Urinary bladder (tissue), 3 donors: ENCODE measurements at regions not wholly inside any gene's neighbourhood (a gene's known extent, or its start where the extent isn't known, plus 50 kb on each side); places are given as distances from the start of the nearest gene placed in this dataset.

Experiments used
- DNase-seq: peaks from one replicate; pipeline ENCODE4 v3.0.0-alpha.2; 2015; ENCODE audit errors: extremely low spot score
- H3K27ac ChIP-seq: one replicate; pipeline ENCODE4 v1.5.1; 2013; ENCODE audit warnings: low read depth, mild to moderate bottlenecking, moderate library complexity
- H3K36me3 ChIP-seq: one replicate; pipeline ENCODE4 v1.6.1; 2013; ENCODE audit warnings: mild to moderate bottlenecking, moderate library complexity; ENCODE audit not compliant: insufficient read depth
- H3K4me1 ChIP-seq: one replicate; pipeline ENCODE4 v1.6.1; 2013; ENCODE audit warnings: mild to moderate bottlenecking, moderate library complexity; ENCODE audit not compliant: insufficient read depth
- H3K4me3 ChIP-seq: one replicate; pipeline ENCODE4 v1.5.1; 2013; ENCODE audit warnings: low read depth, low read length
- WGBS: extraction: QIAGEN DNeasy Blood & Tissue Kit; methylation state at CpG from one replicate; pipeline ENCODE4 v1.1.7; 2013; 5-methylcytosine and 5-hydroxymethylcytosine counted together
- donor health status: healthy with polysubstance abuse.
- donor health status: healthy.

DNA sequence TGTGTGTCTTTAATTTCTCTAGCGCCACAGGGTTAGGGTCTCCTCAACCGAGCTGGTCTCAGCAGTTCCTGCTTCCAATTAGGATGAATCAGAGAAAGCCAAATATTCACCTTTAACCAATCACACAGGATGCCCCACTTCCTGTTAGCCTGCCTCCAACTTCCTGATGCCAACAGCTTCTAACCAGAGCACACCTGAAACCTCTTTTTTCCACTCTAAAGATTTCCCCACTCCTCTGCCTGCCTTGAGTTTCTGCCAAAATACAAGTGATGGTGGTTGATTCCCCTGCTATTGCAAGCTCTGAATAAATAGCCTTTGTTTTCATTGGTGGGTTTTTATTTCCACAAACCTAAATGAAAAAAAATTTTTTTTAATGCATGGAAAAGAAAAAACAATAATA lies 144.7 kb upstream of the UST start:
- H3K4me1 ChIP-seq = no peaks in the 10 kb centered on the region
- no peak overlapping the region for H3K27ac ChIP-seq
- no peaks in the 10 kb centered on the region for H3K36me3 ChIP-seq
- DNase-seq = no peak
- no peak overlapping the region for H3K4me3 ChIP-seq
- WGBS = 83% methylated on average over 2 of the region's 2 CpGs

- Histone ChIP-seq H3K4me3 (no peak overlapping the region), H3K36me3 (no peaks in the 10 kb centered on the region), H3K4me1 (no peaks in the 10 kb centered on the region), H3K27ac (no peak overlapping the region)
- WGBS = 84% methylated on average over 10 of the region's 10 CpGs
- DNase-seq = no peak
These were observed 138.5 kb upstream of the UST start for GRCh38 chr6:148608199-148608951.

GRCh38 chr6:148611213-148611612 lies 135.6 kb upstream of the UST start:
- H3K27ac ChIP-seq = no peak overlapping the region
- H3K36me3 ChIP-seq = no peaks in the 10 kb centered on the region
- H3K4me1 ChIP-seq = no peaks in the 10 kb centered on the region
- WGBS = 24% methylated on average over 8 of the region's 8 CpGs
- no peak overlapping the region for H3K4me3 ChIP-seq
- DNase-seq = no peak

GRCh38 chr6:148612043-148612442 lies 134.8 kb upstream of the UST start:
- DNase-seq = no peak
- Histone ChIP-seq H3K27ac (no peak overlapping the region), H3K36me3 (no peaks in the 10 kb centered on the region), H3K4me1 (no peaks in the 10 kb centered on the region), H3K4me3 (no peak overlapping the region)
- WGBS = 78% methylated on average over 1 of the region's 1 CpG

GRCh38 chr6:148614602-148615001 lies 132.2 kb upstream of the UST start:
- Histone ChIP-seq H3K4me3 (no peak overlapping the region), H3K27ac (no peak overlapping the region), H3K36me3 (no peaks in the 10 kb centered on the region), H3K4me1 (peaks cover 2% of the 10 kb centered on the region)
- WGBS = 94% methylated on average over 3 of the region's 3 CpGs
- DNase-seq = no peak

- Histone ChIP-seq H3K27ac (no peak overlapping the region), H3K36me3 (no peaks in the 10 kb centered on the region), H3K4me1 (peaks cover 2% of the 10 kb centered on the region), H3K4me3 (no peak overlapping the region)
- no peak for DNase-seq
- WGBS = 45% methylated on average over 3 of the region's 3 CpGs
These were observed 130.0 kb upstream of the UST start for GRCh38 chr6:148616841-148617240.

- H3K27ac ChIP-seq = no peak overlapping the region
- peaks cover 2% of the 10 kb centered on the region for H3K4me1 ChIP-seq
- no peak overlapping the region for H3K4me3 ChIP-seq
- WGBS = 74% methylated on average over 4 of the region's 4 CpGs
- DNase-seq = no peak
- no peaks in the 10 kb centered on the region for H3K36me3 ChIP-seq
These were observed 129.3 kb upstream of the UST start for GRCh38 chr6:148617530-148617929.

GRCh38 chr6:148619891-148620290 lies 126.9 kb upstream of the UST start:
- no peak overlapping the region for H3K4me3 ChIP-seq
- no peaks in the 10 kb centered on the region for H3K36me3 ChIP-seq
- 99% methylated on average over 1 of the region's 1 CpG for WGBS

DNA sequence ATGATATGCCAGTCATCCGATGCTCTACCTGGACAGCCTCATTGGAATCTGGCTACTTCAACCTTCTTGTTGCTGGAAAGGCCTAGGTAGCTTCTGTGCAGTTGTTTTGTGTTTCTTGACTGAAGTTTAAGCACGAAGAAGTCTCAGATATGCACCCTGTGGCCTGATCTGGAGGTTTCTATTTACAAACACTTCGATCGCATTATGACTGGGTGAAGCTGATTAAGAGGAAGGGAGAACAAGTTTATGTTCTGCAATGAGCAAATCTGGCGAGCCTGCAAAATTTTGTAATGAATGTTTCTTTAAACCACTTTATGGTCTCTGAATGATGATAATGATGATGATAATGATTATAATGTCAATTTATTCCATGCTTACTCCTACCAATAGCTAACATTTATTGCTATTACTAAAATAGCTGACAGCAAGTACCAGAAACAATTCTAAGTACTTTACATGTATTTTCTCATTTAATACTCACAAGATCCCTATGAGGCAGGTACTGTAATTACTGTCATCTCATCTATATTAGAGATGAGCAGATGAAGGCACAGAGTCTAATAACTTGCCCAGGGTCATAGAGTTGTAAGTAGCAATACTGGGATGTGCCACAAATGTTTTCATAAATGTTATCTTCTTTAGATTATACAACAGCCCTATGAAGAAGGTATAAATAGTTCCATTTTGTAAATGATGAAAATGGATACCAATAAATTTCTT lies 126.1 kb upstream of the UST start:
- no peak overlapping the region for H3K4me3 ChIP-seq
- WGBS = 81% methylated on average over 5 of the region's 5 CpGs
- H3K27ac ChIP-seq = no peak overlapping the region
- H3K36me3 ChIP-seq = no peaks in the 10 kb centered on the region
- DNase-seq = no peak
- peaks cover 2% of the 10 kb centered on the region for H3K4me1 ChIP-seq

More at GRCh38 chr6:148619891-148620290, 126.9 kb upstream of the UST start:
- no peak for DNase-seq
- Histone ChIP-seq H3K4me1 (peaks cover 2% of the 10 kb centered on the region), H3K27ac (no peak overlapping the region)

GRCh38 chr6:148625609-148626008 lies 121.2 kb upstream of the UST start:
- no peak overlapping the region for H3K4me3 ChIP-seq
- DNase-seq = no peak
- no peak overlapping the region for H3K27ac ChIP-seq
- WGBS = 30% methylated on average over 2 of the region's 2 CpGs
- no peaks in the 10 kb centered on the region for H3K4me1 ChIP-seq
- H3K36me3 ChIP-seq = no peaks in the 10 kb centered on the region

- DNase-seq = no peak
- Histone ChIP-seq H3K4me3 (no peak overlapping the region), H3K27ac (no peak overlapping the region), H3K4me1 (no peaks in the 10 kb centered on the region), H3K36me3 (no peaks in the 10 kb centered on the region)
These were observed 118.6 kb upstream of the UST start for GRCh38 chr6:148628251-148628650.

- 43% methylated on average over 1 of the region's 1 CpG for WGBS
- no peak overlapping the region for H3K27ac ChIP-seq
- DNase-seq = peak; percentile 28
These were observed 117.6 kb upstream of the UST start for GRCh38 chr6:148629181-148629580.

DNA sequence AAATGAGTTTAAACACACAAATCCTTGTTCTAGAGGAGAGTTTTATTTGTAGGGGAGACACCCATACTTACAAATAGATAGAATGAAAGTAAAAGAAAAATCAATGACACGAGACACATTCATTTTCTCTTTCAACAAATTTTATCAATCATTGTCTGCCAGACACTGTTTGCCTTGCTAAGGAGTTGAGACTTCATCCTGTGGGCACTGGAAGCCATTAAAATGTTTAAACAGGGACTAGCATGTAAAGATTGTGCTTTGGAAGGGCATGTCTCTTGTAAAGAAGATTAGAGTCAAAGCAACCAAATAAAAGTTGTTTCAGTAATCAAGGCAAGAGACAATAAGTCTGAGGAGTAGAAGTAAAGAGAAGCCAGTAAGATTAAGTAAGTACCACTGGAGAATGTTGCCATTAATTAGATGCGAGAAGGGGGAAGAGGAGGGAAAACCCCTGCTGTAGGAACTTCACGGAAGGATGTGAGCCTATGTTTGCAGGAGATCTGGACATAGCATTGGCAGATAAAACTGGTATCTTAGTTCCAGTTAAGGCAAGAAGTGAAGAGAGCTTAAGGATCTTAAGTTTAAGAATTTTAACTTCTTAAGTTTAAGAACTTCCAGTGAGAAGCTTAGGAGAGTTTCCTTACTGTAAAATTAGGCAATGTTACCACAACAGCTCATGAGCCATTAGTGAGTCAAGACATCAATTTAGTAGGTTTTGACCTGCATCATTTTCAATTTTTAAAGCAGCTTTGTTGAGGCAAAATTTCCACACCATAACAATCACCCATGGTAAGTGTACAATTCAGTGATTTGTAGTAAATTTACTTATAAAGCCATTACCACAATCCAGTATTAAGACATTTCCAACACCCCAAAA lies 117.0 kb upstream of the UST start:
- Histone ChIP-seq H3K4me3 (no peak overlapping the region), H3K36me3 (no peaks in the 10 kb centered on the region), H3K27ac (no peak overlapping the region), H3K4me1 (no peaks in the 10 kb centered on the region)
- no peak for DNase-seq
- 69% methylated on average over 3 of the region's 3 CpGs for WGBS

More at GRCh38 chr6:148629181-148629580, 117.6 kb upstream of the UST start:
- Histone ChIP-seq H3K4me1 (no peaks in the 10 kb centered on the region), H3K36me3 (no peaks in the 10 kb centered on the region), H3K4me3 (no peak overlapping the region)
